HG02571 (cell line): ENCODE measurements at regions not wholly inside any gene's neighbourhood (a gene's known extent, or its start where the extent isn't known, plus 50 kb on each side); places are given as distances from the start of the nearest gene placed in this dataset.
"Not testable (repeated sequence)": the region's sequence is repeated elsewhere in the genome, so short reads cannot be mapped to it uniquely, and the experiment has no call there.

Experiments used
- ATAC-seq: cut with Tn5 transposase; IDR thresholded peaks from one replicate; pipeline ENCODE4 v1.9.1; 2021; ENCODE audit warnings: mild to moderate bottlenecking, moderate library complexity; ENCODE audit not compliant: unreplicated experiment

GRCh38 chr13:110012102-110012739, 225.8 kb upstream of the IRS2 start:
- ATAC-seq = no peak

GRCh38 chr13:110010404-110011138, 224.2 kb upstream of the IRS2 start:
- ATAC-seq = no peak

DNA sequence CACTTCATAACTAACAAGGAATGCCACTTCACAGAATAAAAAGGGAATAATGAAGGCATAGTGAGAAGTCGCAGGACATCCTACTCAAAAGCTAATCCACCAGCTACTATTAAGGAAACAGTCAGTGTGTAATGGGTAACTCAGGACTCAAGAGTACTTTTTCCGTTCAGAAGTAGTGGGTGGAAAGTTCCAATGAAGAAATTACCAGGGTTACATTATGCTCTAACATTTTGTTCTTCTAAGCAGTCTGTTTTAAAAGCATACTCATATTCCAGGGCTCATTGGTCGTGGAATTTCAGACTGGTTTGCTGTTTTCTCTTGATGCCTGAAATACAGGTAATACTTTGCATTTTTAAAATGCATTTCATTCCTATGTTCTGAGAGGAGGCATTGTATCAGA, 222.4 kb upstream of the IRS2 start:
- ATAC-seq = no peak

- no peak for ATAC-seq
Measured at GRCh38 chr13:110006304-110006703, 219.9 kb upstream of the IRS2 start.

GRCh38 chr13:110005563-110005962, 219.2 kb upstream of the IRS2 start:
- ATAC-seq = no peak

- ATAC-seq = no peak
Measured at GRCh38 chr13:110004814-110005213, 218.4 kb upstream of the IRS2 start.

DNA sequence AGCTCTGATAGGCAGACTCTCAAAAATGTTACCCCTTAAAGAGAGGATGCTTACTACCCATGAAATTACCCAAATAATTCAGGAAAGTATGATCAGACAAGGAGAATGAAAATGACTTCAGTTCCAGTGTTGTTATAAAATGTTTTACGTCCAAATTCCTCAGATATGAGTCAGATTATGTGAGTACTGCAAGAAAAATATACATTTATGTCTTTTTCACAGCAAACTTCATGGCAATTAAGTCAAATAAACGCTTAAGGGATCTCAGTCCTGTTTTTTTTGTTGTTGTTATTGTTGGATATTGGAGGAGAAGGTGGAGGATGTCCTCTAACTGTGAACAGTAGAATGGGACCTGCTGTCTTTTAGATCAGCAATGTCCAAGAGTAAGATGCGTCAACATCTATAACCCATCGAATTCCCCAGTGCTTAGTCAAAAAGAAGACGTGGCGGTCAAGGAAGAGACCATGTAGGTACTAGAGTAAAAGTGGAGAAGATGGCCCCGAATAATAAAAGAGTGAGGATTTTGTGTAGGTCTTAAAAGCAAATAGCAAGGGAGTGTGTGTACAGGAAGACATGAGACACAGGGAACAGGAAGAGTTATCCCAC, 215.4 kb upstream of the IRS2 start:
- no peak for ATAC-seq

GRCh38 chr13:110000534-110001345, 214.4 kb upstream of the IRS2 start:
- no peak for ATAC-seq

- no peak for ATAC-seq
Measured at GRCh38 chr13:109999659-110000533, 213.5 kb upstream of the IRS2 start.

GRCh38 chr13:109998684-109999533, 212.5 kb upstream of the IRS2 start:
- ATAC-seq = no peak

DNA sequence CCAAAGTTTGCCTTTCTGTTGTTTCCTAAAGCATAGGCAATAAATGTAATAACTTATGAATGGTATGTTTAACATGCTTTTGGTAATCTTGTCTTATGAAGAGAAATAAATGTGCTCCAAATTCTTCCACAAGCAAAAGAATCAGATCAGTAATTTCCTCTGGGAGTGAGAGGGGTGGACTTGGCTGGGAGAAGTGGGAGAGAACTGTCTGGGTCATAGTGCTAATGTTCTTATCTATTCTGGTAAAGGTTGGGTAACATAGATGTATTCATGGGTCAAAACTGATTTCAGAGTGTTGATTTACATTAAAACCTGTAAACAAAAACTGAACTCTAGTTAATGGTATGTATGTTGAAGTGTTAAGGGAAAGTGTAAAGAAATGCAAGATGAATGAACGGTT, 211.7 kb upstream of the IRS2 start:
- ATAC-seq = no peak

DNA sequence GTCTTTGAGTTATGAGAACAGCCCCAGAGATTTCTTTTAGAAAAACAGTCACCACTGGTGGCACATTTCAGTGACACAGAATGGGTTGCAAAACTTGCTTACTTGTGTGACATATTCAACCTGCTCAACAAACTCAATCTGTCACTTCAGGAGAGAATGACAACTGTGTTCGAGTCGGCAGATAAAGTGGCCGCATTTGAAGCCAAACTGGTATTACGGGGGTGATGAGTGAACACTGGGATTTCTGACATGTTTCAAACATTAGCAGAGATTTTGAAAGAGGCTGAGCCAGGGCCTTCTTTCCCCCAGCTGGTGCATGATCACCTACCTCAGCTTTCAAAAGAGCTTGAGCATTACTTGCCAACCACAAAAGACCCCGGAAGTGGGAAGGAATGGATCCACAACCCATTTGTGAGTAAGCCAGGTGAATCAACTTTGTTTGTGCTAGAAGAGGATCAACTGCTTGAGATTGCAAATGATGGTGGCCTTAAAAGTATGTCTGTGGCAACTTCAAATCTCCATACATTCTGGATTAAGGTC, 210.7 kb upstream of the IRS2 start:
- ATAC-seq = not testable (repeated sequence)

DNA sequence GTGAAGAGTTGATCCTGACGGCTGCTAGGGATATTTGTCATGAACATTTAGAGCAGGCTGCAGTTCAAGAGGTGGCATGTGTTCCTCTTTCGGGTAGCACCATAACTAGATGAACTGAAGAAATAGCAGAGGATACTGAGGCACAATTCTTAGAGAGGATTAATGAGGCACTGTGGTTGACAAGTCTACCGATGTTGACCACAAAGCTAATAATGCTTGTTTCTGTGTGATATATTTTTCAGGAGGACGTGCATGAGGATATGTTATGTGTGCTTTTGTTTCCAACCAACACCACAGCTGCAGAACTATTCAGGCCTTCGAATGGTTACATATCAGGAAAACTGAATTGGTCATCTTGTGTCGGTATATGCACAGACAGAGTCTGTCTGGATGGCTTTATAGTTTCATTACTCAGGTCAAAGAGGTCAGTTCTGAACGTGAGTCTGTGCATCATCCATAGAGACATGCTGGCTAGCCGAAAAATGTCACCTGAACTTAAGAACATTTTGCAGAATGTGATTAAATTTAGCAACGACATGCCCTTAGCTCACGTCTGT, 210.1 kb upstream of the IRS2 start:
- no peak for ATAC-seq

DNA sequence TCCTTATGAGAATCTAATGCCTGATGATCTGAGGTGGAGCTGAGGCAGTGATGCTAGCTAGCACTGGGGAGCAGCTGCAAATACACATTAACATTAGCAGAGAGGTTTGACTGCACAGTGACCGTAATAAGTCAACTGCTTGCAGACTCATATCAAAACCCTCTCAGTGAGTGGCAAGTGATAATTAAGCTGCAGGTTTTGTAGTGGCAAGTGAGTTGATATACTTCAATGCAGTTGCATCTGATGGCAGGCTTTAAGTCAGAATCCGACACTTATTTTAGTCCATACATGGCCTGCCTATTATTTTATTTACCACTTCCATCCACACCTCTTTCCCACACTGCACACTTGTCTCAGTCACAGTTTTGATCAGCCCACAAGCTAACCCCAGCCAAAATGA, 209.2 kb upstream of the IRS2 start:
- ATAC-seq = no peak

- ATAC-seq = no peak
Measured at GRCh38 chr13:109990296-109990695, 203.9 kb upstream of the IRS2 start.

- no peak for ATAC-seq
Measured at GRCh38 chr13:109989686-109990085, 203.3 kb upstream of the IRS2 start.

DNA sequence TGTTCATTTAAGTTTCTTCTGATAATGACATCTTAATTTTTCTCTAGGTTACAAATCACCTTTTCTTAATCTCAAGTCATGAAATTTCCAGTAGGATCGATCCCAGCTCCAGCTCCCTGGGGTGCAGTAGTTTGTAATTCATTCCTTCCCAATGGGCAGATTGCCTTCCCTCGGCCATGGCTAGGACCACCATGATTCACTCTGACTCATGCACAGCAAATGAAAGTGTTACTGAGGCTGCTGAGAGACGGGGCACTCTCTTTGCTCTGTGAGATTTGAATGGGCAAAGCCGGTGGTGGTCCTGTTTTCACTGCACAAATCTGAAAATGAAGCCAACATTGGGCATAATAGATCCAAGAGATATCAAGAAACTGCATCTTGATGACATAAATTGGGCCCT, 202.8 kb upstream of the IRS2 start:
- no peak for ATAC-seq

DNA sequence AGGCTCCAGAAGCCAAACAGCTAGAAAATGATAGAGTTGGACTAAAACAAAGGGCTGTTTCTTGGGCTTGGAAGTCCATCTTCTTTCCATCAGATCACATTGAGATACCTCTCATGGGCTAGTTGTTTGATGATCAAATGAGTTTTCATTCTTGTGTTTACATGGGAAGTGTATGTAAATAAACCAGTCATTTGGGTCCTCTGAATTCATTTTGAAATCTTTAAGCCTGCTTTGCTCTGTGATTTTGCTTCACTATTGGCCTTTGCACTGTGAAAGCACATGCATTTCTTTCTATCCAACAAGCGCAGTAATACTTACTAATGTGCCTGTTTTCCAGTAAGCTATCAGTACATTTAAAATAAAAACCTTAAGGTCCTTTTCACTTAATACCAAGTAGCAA, 200.5 kb upstream of the IRS2 start:
- no peak for ATAC-seq

GRCh38 chr13:109985871-109986450, 199.6 kb upstream of the IRS2 start:
- no peak for ATAC-seq
